Neutrophil (primary cell): ENCODE measurements at regions not wholly inside any gene's neighbourhood (a gene's known extent, or its start where the extent isn't known, plus 50 kb on each side); places are given as distances from the start of the nearest gene placed in this dataset.
"Not testable (repeated sequence)": the region's sequence is repeated elsewhere in the genome, so short reads cannot be mapped to it uniquely, and the experiment has no call there.

ENCODE experiments used
- H3K27ac ChIP-seq: fragments of 200-600 bp; sonication (generic); 2 replicates; pipeline ENCODE4 v1.5.1; 2016; ENCODE audit warnings: mild to moderate bottlenecking, moderate library complexity
- H3K27me3 ChIP-seq: fragments of 200-600 bp; sonication (generic); 2 replicates; pipeline ENCODE4 v1.6.0; 2016; ENCODE audit warnings: mild to moderate bottlenecking
- H3K36me3 ChIP-seq: fragments of 200-600 bp; sonication (generic); 2 replicates; pipeline ENCODE4 v1.5.1; 2017
- H3K4me1 ChIP-seq, 2 experiments: fragments of 200-600 bp in 1 of 2; sonication (generic) in 1 of 2; 1 replicate in 1 of 2; 2 replicates in 1 of 2; pipeline versions ENCODE4 v1.5.1 to v1.6.1; 2013 to 2016; ENCODE audit warnings: low read depth in 1 of 2, low read length in 1 of 2, mild to moderate bottlenecking in 1 of 2, moderate library complexity in 1 of 2; ENCODE audit not compliant: control insufficient read depth in 1 of 2, insufficient read depth in 1 of 2
- H3K4me3 ChIP-seq, 2 experiments: fragments of 200-600 bp in 1 of 2; sonication (generic) in 1 of 2; 1 replicate in 1 of 2; 2 replicates in 1 of 2; pipeline ENCODE4 v1.5.1; 2013 to 2016; ENCODE audit warnings: low read depth in 1 of 2, low read length in 1 of 2, mild to moderate bottlenecking in 1 of 2, moderate library complexity in 1 of 2
- H3K9me3 ChIP-seq: fragments of 200-600 bp; sonication (generic); 2 replicates; pipeline ENCODE4 v1.5.1; 2016
- TF ChIP-seq, protein P1 (sequence below): fragments of 200-600 bp; sonication (generic); IDR thresholded peaks from 2 replicates; pipeline ENCODE4 v1.5.1; 2016; ENCODE audit warnings: antibody characterized with exemption

DNA sequence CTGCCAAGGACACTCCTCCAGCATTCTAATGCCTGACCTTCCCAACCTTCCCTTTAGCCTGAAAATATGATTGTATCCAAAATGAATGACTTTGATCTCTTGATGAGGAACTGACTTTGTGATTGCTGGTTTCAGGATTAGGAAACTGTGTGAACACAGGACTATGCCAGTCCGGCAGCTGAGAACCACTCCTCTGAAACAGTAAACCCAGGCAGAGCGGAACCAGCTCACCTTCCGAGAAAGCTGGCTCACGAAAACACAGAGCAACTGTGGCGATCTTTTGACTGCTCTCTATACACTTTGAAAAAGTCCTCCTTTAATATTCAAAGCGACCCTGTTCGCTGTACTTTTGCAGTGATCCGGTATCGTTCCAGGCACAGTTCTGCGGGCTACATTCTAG, 258.8 kb upstream of the IRS2 start:
- TF ChIP-seq, protein P1, sequence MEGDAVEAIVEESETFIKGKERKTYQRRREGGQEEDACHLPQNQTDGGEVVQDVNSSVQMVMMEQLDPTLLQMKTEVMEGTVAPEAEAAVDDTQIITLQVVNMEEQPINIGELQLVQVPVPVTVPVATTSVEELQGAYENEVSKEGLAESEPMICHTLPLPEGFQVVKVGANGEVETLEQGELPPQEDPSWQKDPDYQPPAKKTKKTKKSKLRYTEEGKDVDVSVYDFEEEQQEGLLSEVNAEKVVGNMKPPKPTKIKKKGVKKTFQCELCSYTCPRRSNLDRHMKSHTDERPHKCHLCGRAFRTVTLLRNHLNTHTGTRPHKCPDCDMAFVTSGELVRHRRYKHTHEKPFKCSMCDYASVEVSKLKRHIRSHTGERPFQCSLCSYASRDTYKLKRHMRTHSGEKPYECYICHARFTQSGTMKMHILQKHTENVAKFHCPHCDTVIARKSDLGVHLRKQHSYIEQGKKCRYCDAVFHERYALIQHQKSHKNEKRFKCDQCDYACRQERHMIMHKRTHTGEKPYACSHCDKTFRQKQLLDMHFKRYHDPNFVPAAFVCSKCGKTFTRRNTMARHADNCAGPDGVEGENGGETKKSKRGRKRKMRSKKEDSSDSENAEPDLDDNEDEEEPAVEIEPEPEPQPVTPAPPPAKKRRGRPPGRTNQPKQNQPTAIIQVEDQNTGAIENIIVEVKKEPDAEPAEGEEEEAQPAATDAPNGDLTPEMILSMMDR, result no peak
- no peak overlapping the region for H3K4me3 ChIP-seq
- no peaks in the 10 kb centered on the region for H3K36me3 ChIP-seq
- no peak overlapping the region for H3K27ac ChIP-seq
- H3K4me1 ChIP-seq, result no peaks in the 10 kb centered on the region
- H3K27me3 ChIP-seq, result peaks cover 33% of the 10 kb centered on the region
- H3K9me3 ChIP-seq, result no peaks in the 10 kb centered on the region

DNA sequence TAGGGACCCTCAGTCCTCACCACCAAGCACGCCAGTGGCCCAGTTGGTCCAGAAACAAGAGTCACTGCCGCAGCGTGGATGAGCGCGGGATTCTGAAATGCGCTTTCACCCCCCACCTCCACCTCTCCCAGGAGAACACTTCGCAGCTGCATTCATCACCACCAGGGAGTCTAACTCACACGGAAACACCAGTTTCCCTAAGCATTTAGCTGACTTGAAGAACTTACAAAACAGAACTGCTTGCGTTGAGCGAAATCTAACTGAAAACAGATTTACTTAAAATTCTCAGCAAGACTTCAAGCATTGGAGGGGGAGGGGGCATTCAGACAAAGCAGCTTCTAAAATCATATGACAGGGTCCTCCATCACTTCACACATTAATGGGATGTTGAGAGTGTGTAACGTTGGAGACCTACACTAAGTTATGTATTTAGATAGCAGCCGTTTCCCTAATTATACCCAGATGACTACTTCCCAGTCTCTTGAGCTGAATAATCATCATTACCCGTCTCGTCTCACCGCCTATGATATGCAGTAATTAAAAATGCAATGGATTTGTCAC, 258.2 kb upstream of the IRS2 start:
- Histone ChIP-seq H3K27ac (no peak overlapping the region), H3K27me3 (peaks cover 33% of the 10 kb centered on the region), H3K4me1 (no peaks in the 10 kb centered on the region), H3K9me3 (no peaks in the 10 kb centered on the region), H3K36me3 (no peaks in the 10 kb centered on the region), H3K4me3 (no peak overlapping the region)
- TF ChIP-seq, protein P1, result no peak

DNA sequence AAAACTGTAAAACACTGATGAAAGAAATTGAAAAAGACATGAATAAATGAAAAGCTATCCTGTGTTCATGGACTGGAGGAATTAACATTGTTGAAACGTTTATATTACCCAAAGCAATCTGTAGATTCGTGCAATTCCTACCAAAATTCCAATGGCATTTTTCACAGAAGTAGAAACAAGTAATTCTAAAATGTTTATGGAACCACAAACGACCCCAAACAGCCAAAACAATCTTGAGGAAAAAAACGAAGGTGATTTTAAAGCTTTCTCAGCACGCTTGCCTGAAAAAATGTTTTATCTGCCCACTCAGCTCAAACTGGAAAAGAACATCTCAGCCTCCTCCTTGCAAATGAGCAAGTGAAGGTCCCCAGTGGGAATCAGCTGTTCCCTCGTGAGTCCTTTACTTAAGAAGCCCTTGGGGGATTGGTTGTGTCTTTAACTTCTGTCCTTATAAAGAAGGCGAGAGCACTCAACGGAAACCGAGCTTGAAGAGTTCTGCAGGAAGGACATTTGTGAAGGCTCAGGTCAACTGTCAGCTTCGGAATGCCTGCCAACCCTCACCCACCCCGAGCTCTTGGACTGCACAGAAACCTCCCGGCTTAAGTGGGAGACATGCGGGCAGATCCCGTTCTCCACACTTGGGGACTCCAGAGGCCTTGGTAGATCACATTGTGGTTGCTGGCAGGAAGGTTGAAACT, 256.0 kb upstream of the IRS2 start:
- Histone ChIP-seq H3K9me3 (no peaks in the 10 kb centered on the region), H3K4me3 (no peak overlapping the region)
- TF ChIP-seq, protein P1, result no peak

DNA sequence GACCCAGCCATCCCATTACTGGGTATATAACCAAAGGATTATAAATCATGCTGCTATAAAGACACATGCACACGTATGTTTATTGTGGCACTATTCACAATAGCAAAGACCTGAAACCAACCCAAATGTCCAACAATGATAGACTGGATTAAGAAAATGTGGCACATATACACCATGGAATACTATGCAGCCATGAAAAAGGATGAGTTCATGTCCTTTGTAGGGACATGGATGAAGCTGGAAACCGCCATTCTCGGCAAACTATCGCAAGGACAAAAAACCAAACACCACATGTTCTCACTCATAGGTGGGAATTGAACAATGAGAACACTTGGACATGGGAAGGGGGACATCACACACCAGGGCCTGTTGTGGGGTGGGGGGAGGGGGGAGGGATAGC, 255.3 kb upstream of the IRS2 start:
- H3K9me3 ChIP-seq, H3K36me3 ChIP-seq, H3K4me3 ChIP-seq, H3K4me1 ChIP-seq, H3K27ac ChIP-seq: not testable (repeated sequence)
- peaks cover 33% of the 10 kb centered on the region for H3K27me3 ChIP-seq

More for the DNA sequence above, 256.0 kb upstream of the IRS2 start:
- no peaks in the 10 kb centered on the region for H3K36me3 ChIP-seq
- no peak overlapping the region for H3K27ac ChIP-seq
- peaks cover 33% of the 10 kb centered on the region for H3K27me3 ChIP-seq
- no peaks in the 10 kb centered on the region for H3K4me1 ChIP-seq

DNA sequence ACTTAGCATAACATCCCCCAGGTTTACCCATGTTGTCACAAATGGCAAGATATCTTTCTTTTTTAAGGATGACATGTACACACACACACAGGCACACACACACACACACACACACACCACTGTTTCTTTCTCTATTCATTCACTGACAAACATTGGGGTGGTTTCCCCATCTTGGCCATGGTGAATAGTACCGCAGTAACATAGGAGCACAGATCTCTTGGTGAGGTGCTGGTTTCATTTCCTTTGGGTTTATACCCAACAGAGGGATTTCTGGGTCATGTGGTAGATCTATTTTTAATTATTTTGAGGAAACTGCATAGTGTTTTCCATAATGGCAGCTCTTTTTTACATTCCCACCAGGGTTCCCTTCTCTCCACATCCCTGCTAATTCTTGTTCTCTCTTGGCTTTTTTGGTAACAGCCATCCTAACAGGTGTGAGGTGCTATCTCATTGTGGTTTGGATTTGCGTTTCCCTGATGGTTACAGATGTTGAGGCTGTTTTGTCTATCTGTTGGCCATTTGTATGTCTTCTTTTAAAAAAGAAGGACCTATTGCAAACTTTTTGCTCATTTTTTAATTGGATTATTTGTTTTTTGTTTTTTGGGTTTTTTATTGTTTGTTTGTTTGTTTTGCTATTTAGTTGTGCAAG, 251.7 kb upstream of the IRS2 start:
- no peaks in the 10 kb centered on the region for H3K27me3 ChIP-seq
- TF ChIP-seq, protein P1, result no peak
- H3K36me3 ChIP-seq, result no peaks in the 10 kb centered on the region
- H3K4me1 ChIP-seq, result no peaks in the 10 kb centered on the region
- H3K27ac ChIP-seq, result no peak overlapping the region
- H3K9me3 ChIP-seq, result no peaks in the 10 kb centered on the region
- H3K4me3 ChIP-seq, result no peak overlapping the region

DNA sequence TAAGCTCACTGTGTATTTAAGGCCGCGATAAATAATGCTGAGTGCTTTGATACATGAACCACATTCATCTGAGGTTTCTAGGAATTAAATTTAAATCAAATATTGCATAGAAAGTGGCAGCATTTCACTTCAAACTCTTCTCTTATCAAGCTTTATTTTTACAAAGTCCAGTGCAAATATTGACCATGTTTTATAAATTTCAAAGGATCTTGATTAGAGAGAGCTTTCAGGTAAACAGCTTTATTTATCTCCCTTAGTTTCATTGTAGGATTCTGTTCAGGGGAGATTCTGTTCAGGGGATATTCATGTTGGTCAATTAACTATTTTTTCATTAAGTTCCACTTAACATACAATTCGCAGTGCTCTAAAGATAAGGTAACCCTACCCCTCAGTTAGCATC, 249.7 kb upstream of the IRS2 start:
- H3K4me3 ChIP-seq, result no peak overlapping the region
- H3K36me3 ChIP-seq, result no peaks in the 10 kb centered on the region
- H3K27me3 ChIP-seq, result no peaks in the 10 kb centered on the region
- TF ChIP-seq, protein P1, result no peak
- H3K27ac ChIP-seq, result no peak overlapping the region
- H3K4me1 ChIP-seq, result no peaks in the 10 kb centered on the region
- H3K9me3 ChIP-seq, result no peaks in the 10 kb centered on the region
